Neural cell (in vitro differentiated cells): ENCODE measurements at regions not wholly inside any gene's neighbourhood (a gene's known extent, or its start where the extent isn't known, plus 50 kb on each side); places are given as distances from the start of the nearest gene placed in this dataset.
A peak's percentile ranks its signal among the peaks of the same experiment; 100 is the strongest.

Experiments used
- H2AFZ ChIP-seq: fragments of 200-600, 300-800 bp; sonication (generic), shearing (Covaris generic); 2 replicates; pipeline ENCODE4 v1.6.0; 2014; ENCODE audit warnings: low read depth, mild to moderate bottlenecking, antibody characterized with exemption, low read length, moderate library complexity
- H3F3A ChIP-seq: fragments of 200-600 bp; shearing (Covaris generic); 2 replicates; pipeline ENCODE4 v1.6.1; 2016; ENCODE audit warnings: mild to moderate bottlenecking, moderate library complexity, mixed read lengths, antibody characterized with exemption, low read length; ENCODE audit not compliant: insufficient read depth, poor library complexity, severe bottlenecking
- H3K27ac ChIP-seq: fragments of 200-600, 300-800 bp; sonication (generic), shearing (Covaris generic); 2 replicates; pipeline ENCODE4 v1.5.1; 2014; ENCODE audit warnings: mild to moderate bottlenecking, low read length, moderate library complexity
- H3K27me3 ChIP-seq: fragments of 300-800, 200-600 bp; sonication (generic), shearing (Covaris generic); 2 replicates; pipeline ENCODE4 v1.6.0; 2014; ENCODE audit warnings: mild to moderate bottlenecking, low read depth, low read length, moderate library complexity; ENCODE audit not compliant: insufficient read depth
- H3K36me3 ChIP-seq: fragments of 300-800, 200-600 bp; sonication (generic), shearing (Covaris generic); 2 replicates; pipeline ENCODE4 v1.5.1; 2014; ENCODE audit warnings: mild to moderate bottlenecking, antibody characterized with exemption, low read length, moderate library complexity; ENCODE audit not compliant: insufficient read depth
- H3K4me2 ChIP-seq: fragments of 300-800, 200-600 bp; sonication (generic), shearing (Covaris generic); 2 replicates; pipeline ENCODE4 v1.6.0; 2014; ENCODE audit warnings: mild to moderate bottlenecking, low read length
- H3K4me3 ChIP-seq: fragments of 300-800, 200-600 bp; sonication (generic), shearing (Covaris generic); 2 replicates; pipeline ENCODE4 v1.5.1; 2014; ENCODE audit warnings: mild to moderate bottlenecking, low read length, moderate library complexity
- H3K79me2 ChIP-seq: fragments of 200-600 bp; shearing (Covaris generic); replicated peaks from 2 replicates; pipeline ENCODE4 v1.6.0; 2014; ENCODE audit warnings: mild to moderate bottlenecking, low read length, moderate library complexity; ENCODE audit not compliant: insufficient read depth
- H3K9ac ChIP-seq: fragments of 300-800, 200-600 bp; sonication (generic), shearing (Covaris generic); 2 replicates; pipeline ENCODE4 v1.6.1; 2016; ENCODE audit warnings: mild to moderate bottlenecking, low read length, mixed read lengths
- H3K9me2 ChIP-seq: fragments of 200-600 bp; shearing (Covaris generic); 2 replicates; pipeline ENCODE4 v1.6.1; 2016; ENCODE audit warnings: mild to moderate bottlenecking, low read length, mixed read lengths; ENCODE audit not compliant: insufficient read depth
- H3K9me3 ChIP-seq: fragments of 200-600, 300-800 bp; sonication (generic), shearing (Covaris generic); 2 replicates; pipeline ENCODE4 v1.6.1; 2016; ENCODE audit warnings: mild to moderate bottlenecking, mixed run types, low read length, moderate library complexity, mixed read lengths
- H4K20me1 ChIP-seq: fragments of 200-600 bp; shearing (Covaris generic); 2 replicates; pipeline ENCODE4 v1.6.1; 2016; ENCODE audit warnings: mild to moderate bottlenecking, mixed run types; ENCODE audit not compliant: insufficient read depth
- CTCF ChIP-seq: fragments of 450-650 bp; IDR thresholded peaks from 2 replicates; pipeline ENCODE4 v1.5.1; 2014; ENCODE audit warnings: antibody characterized with exemption, mild to moderate bottlenecking, moderate library complexity; ENCODE audit not compliant: poor library complexity, severe bottlenecking
- EP300 ChIP-seq: fragments of 450-650 bp; conservative IDR thresholded peaks from 2 replicates; pipeline ENCODE4 v1.6.1; 2014; ENCODE audit warnings: antibody characterized with exemption, mild to moderate bottlenecking, moderate library complexity; ENCODE audit not compliant: poor library complexity, severe bottlenecking
- EZH2 ChIP-seq: fragments of 200-600, 300-800 bp; shearing (Covaris generic), sonication (generic); IDR thresholded peaks from 2 replicates; pipeline ENCODE4 v1.6.1; 2014; ENCODE audit warnings: antibody characterized with exemption, low read length, borderline replicate concordance, mild to moderate bottlenecking; ENCODE audit not compliant: insufficient read depth, poor library complexity, severe bottlenecking
- MXI1 ChIP-seq: fragments of 450-650 bp; conservative IDR thresholded peaks from 2 replicates; pipeline ENCODE4 v1.6.1; 2014; ENCODE audit warnings: antibody characterized with exemption, mild to moderate bottlenecking; ENCODE audit not compliant: poor library complexity, severe bottlenecking
- POLR2AphosphoS5 ChIP-seq: IDR thresholded peaks from 2 replicates; pipeline ENCODE4 v1.6.1; 2012
- RAD21 ChIP-seq: fragments of 450-650 bp; conservative IDR thresholded peaks from 2 replicates; pipeline ENCODE4 v1.6.1; 2014; ENCODE audit warnings: antibody characterized with exemption, mild to moderate bottlenecking, moderate library complexity
- REST ChIP-seq: IDR thresholded peaks from 2 replicates; pipeline ENCODE4 v1.6.1; 2012; ENCODE audit warnings: borderline replicate concordance
- SMC3 ChIP-seq: fragments of 450-650 bp; conservative IDR thresholded peaks from 2 replicates; pipeline ENCODE4 v1.6.1; 2014; ENCODE audit warnings: antibody characterized with exemption, mild to moderate bottlenecking, moderate library complexity; ENCODE audit not compliant: poor library complexity
- TAF1 ChIP-seq: IDR thresholded peaks from 2 replicates; pipeline ENCODE4 v1.6.1; 2012; ENCODE audit warnings: low read depth

- Histone ChIP-seq H3K4me3 (no peak overlapping the region), H3K4me2 (no peak overlapping the region), H3K9ac (no peak overlapping the region), H3K36me3 (no peaks in the 10 kb centered on the region), H3F3A (no peaks in the 10 kb centered on the region), H3K9me2 (no peaks in the 10 kb centered on the region), H3K27me3 (no peaks in the 10 kb centered on the region), H3K27ac (no peak overlapping the region), H3K79me2 (no peaks in the 10 kb centered on the region), H2AFZ (no peak overlapping the region), H4K20me1 (no peaks in the 10 kb centered on the region), H3K9me3 (no peaks in the 10 kb centered on the region)
- TF ChIP-seq EZH2 (no peak), TAF1 (no peak), MXI1 (no peak), POLR2AphosphoS5 (no peak), RAD21 (no peak)
These were observed 883.4 kb upstream of the PRMT6 start for GRCh38 chr1:106173101-106173500.

GRCh38 chr1:106178791-106179190 lies 877.7 kb upstream of the PRMT6 start:
- TF ChIP-seq POLR2AphosphoS5 (no peak), RAD21 (no peak), SMC3 (no peak), MXI1 (no peak), REST (no peak), EP300 (no peak), EZH2 (no peak), CTCF (no peak), TAF1 (no peak)
- Histone ChIP-seq H3K79me2 (no peaks in the 10 kb centered on the region), H3K9ac (no peak overlapping the region), H3F3A (no peaks in the 10 kb centered on the region), H3K4me2 (no peak overlapping the region), H4K20me1 (no peaks in the 10 kb centered on the region), H3K9me3 (no peaks in the 10 kb centered on the region), H3K4me3 (no peak overlapping the region), H3K9me2 (no peaks in the 10 kb centered on the region), H3K36me3 (no peaks in the 10 kb centered on the region), H3K27me3 (no peaks in the 10 kb centered on the region), H3K27ac (no peak overlapping the region), H2AFZ (no peak overlapping the region)

DNA sequence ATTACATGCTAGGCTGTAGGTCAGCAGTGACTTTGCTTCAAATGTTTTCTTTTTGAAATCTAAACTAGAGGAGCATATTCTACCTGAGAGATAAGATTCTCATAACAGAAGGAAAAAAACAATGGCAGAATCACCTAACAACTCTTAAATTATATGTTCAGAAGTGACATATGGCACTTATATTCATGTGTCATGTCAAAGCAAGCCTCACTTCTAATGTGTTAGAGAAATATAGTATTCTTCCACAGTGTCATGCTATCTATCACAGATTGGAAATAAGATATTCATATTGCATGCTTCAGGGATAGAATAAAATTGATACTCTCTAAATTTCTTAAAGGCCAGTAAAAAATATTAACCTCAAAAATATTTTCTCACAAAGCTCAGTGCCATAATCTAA lies 874.6 kb upstream of the PRMT6 start:
- Histone ChIP-seq H3F3A (no peaks in the 10 kb centered on the region), H3K27ac (peak overlapping the region; percentile 0), H2AFZ (no peak overlapping the region), H3K9me2 (no peaks in the 10 kb centered on the region), H3K4me3 (no peak overlapping the region), H3K36me3 (no peaks in the 10 kb centered on the region), H4K20me1 (no peaks in the 10 kb centered on the region), H3K9ac (no peak overlapping the region), H3K27me3 (no peaks in the 10 kb centered on the region), H3K9me3 (no peaks in the 10 kb centered on the region), H3K79me2 (no peaks in the 10 kb centered on the region), H3K4me2 (no peak overlapping the region)
- TF ChIP-seq RAD21 (peak; percentile 16), SMC3 (no peak), POLR2AphosphoS5 (peak; percentile 75), MXI1 (no peak), REST (no peak), EZH2 (no peak), EP300 (peak; percentile 93), TAF1 (no peak), CTCF (no peak)
